ENCODE measurements at regions not wholly inside any gene's neighbourhood (a gene's known extent, or its start where the extent isn't known, plus 50 kb on each side); places are given as distances from the start of the nearest gene placed in this dataset.

DNA sequence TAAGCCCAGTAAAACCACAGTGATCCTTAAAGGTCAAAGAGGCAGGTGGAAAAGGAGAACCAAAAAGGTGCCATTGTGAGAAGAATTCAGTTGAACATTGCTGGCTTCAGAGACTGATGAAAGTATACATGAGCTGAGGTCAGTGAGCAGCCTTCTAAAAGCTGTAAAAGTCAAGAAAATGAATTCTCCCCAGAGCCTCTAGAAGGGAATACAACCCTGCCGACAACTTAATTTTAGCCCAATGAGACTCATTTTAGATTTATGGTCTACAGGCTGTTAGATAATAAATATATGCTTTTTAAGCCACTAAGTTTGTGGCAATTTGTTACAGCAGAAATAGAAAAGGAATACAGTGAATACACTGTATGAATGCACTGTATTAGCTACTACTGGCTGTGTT lies 911.4 kb downstream of the TRIB2 start:
- no peak for TF ChIP-seq EZH2 (IDR thresholded peaks at IDR 0.05; ENCODE audit: low read length)
- TF ChIP-seq, protein P1, sequence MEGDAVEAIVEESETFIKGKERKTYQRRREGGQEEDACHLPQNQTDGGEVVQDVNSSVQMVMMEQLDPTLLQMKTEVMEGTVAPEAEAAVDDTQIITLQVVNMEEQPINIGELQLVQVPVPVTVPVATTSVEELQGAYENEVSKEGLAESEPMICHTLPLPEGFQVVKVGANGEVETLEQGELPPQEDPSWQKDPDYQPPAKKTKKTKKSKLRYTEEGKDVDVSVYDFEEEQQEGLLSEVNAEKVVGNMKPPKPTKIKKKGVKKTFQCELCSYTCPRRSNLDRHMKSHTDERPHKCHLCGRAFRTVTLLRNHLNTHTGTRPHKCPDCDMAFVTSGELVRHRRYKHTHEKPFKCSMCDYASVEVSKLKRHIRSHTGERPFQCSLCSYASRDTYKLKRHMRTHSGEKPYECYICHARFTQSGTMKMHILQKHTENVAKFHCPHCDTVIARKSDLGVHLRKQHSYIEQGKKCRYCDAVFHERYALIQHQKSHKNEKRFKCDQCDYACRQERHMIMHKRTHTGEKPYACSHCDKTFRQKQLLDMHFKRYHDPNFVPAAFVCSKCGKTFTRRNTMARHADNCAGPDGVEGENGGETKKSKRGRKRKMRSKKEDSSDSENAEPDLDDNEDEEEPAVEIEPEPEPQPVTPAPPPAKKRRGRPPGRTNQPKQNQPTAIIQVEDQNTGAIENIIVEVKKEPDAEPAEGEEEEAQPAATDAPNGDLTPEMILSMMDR (optimal IDR thresholded peaks at IDR 0.05 in 1 of 3, IDR thresholded peaks at IDR 0.05 in 1 of 3, conservative IDR thresholded peaks at IDR 0.05 in 1 of 3; ENCODE audit: extremely low read depth in 1 of 3, insufficient read depth in 2 of 3, low read length in 3 of 3), result no peak
